ENCODE measurements at regions not wholly inside any gene's neighbourhood (a gene's known extent, or its start where the extent isn't known, plus 50 kb on each side); places are given as distances from the start of the nearest gene placed in this dataset.

DNA sequence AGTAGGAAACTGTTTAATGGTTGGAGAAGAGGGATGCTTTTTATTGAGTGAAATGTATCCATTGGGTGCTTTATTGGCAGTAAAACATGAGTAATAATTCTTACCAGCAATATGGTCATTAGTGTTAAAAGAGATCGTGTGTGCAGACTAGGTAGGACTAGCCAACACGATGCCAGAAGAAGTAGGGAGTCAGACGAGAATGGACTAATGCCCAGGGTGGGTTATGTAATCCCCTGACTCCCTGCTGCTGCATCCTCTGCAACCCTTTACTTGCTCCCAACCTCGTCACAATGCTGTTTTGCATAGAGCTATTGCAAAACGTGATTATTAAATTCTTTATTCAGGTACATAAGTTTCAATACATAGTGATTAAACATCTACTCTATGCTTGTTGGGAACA, 1213.7 kb downstream of the GATA3 start:
- TF ChIP-seq, protein P1, sequence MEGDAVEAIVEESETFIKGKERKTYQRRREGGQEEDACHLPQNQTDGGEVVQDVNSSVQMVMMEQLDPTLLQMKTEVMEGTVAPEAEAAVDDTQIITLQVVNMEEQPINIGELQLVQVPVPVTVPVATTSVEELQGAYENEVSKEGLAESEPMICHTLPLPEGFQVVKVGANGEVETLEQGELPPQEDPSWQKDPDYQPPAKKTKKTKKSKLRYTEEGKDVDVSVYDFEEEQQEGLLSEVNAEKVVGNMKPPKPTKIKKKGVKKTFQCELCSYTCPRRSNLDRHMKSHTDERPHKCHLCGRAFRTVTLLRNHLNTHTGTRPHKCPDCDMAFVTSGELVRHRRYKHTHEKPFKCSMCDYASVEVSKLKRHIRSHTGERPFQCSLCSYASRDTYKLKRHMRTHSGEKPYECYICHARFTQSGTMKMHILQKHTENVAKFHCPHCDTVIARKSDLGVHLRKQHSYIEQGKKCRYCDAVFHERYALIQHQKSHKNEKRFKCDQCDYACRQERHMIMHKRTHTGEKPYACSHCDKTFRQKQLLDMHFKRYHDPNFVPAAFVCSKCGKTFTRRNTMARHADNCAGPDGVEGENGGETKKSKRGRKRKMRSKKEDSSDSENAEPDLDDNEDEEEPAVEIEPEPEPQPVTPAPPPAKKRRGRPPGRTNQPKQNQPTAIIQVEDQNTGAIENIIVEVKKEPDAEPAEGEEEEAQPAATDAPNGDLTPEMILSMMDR (IDR thresholded peaks at IDR 0.05; ENCODE audit: insufficient read depth, low read depth, low read length), result no peak
- TF ChIP-seq EZH2 (IDR thresholded peaks at IDR 0.05; ENCODE audit: insufficient read depth, low read length), result no peak
